ENCODE measurements at regions not wholly inside any gene's neighbourhood (a gene's known extent, or its start where the extent isn't known, plus 50 kb on each side); places are given as distances from the start of the nearest gene placed in this dataset.
"Not testable (repeated sequence)": the region's sequence is repeated elsewhere in the genome, so short reads cannot be mapped to it uniquely, and the experiment has no call there.

DNA sequence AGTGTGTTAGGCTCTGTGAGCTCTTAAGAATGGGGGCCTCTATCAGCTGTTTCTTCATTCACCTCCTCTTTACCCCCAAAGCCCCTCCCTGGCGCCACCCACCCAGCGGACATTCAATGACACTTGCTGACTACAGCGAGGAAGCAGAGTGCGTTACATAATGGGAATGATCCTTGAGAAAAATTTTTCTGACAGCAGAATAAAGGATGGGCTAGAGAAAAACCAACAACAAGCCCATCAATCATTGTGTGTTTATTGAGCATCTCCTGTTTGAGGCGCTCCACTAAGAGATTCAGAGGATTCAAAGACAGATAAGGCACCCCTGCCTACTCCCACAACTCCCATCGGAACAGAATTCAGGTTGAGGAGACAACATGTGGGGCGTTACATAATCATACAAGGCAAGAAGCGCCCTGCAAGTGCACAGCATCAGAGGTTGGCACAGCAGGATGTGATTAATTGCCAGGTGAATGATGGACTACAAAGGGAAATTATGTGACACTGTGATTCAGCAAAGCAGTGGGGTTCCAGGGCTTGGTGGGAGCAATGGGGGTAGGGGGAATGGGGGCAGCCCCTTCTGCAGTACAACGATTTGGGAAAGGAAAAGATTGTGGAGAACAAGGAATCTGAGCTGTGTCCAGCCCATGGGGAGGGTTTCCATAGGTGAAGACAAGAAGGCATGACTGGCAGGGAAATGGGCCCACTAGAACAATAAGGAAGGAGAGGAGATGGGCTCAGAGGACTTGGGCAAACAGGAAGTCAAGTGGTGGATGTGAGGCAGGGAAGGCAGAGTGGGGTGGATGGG, 141.3 kb upstream of the ATP2B2 start:
- Histone ChIP-seq H3K4me2 (ENCODE audit: insufficient read depth, low read length) (no peak overlapping the region), H3K4me1 (ENCODE audit: insufficient read depth, low read length) (no peaks in the 10 kb centered on the region), H3K9me3 (ENCODE audit: insufficient read depth, low read length, severe bottlenecking) (no peaks in the 10 kb centered on the region), H4K20me1 (ENCODE audit: insufficient read depth, low read length) (no peaks in the 10 kb centered on the region), H3K36me3 (ENCODE audit: insufficient read depth, low read length) (no peaks in the 10 kb centered on the region), H3K4me3 (ENCODE audit: low read depth in 1 of 2, low read length in 2 of 2) (no peak overlapping the region), H3K79me2 (ENCODE audit: insufficient read depth, low read length) (no peaks in the 10 kb centered on the region), H3K27me3 (ENCODE audit: insufficient read depth, low read length, poor library complexity) (peaks cover 3% of the 10 kb centered on the region), H3K9ac (ENCODE audit: low read depth, low read length) (no peak overlapping the region), H2AFZ (ENCODE audit: low read depth, low read length) (no peak overlapping the region), H3K27ac (ENCODE audit: low read length) (no peak overlapping the region)
- ATAC-seq (ENCODE audit: insufficient read depth, low read depth) = no peak
- no peak for DNase-seq
- no peak for TF ChIP-seq EZH2 (IDR thresholded peaks at IDR 0.05; ENCODE audit: borderline replicate concordance, low read depth, low read length, severe bottlenecking)
- TF ChIP-seq, protein P1, sequence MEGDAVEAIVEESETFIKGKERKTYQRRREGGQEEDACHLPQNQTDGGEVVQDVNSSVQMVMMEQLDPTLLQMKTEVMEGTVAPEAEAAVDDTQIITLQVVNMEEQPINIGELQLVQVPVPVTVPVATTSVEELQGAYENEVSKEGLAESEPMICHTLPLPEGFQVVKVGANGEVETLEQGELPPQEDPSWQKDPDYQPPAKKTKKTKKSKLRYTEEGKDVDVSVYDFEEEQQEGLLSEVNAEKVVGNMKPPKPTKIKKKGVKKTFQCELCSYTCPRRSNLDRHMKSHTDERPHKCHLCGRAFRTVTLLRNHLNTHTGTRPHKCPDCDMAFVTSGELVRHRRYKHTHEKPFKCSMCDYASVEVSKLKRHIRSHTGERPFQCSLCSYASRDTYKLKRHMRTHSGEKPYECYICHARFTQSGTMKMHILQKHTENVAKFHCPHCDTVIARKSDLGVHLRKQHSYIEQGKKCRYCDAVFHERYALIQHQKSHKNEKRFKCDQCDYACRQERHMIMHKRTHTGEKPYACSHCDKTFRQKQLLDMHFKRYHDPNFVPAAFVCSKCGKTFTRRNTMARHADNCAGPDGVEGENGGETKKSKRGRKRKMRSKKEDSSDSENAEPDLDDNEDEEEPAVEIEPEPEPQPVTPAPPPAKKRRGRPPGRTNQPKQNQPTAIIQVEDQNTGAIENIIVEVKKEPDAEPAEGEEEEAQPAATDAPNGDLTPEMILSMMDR (IDR thresholded peaks at IDR 0.05; ENCODE audit: borderline replicate concordance, extremely low read depth, low read length, poor library complexity, severe bottlenecking) = no peak

DNA sequence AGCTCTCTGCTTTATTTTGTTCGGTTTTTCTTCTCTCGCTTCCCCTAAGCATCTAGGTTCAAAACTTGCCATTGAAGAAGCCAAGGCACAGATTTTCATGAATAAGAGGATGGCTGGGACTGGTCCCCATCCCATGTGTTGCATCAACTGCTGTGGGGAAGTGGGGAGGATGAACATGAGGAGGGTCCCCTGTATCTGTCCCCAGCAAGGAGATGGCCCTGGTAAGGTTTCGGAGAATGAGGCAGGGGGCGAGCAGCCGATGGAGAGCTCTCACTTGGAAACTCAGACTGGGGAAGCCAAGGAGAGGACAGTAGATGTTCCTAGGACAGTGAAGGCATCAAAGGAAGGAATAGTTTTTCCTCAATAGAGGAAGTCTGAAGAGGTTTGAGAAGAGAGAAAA, 142.0 kb upstream of the ATP2B2 start:
- Histone ChIP-seq H3K36me3 (ENCODE audit: insufficient read depth, low read length) (no peaks in the 10 kb centered on the region), H3K4me2 (ENCODE audit: insufficient read depth, low read length) (no peak overlapping the region), H2AFZ (ENCODE audit: low read depth, low read length) (no peak overlapping the region), H3K9ac (ENCODE audit: low read depth, low read length) (no peak overlapping the region), H3K4me1 (ENCODE audit: insufficient read depth, low read length) (no peaks in the 10 kb centered on the region), H3K79me2 (ENCODE audit: insufficient read depth, low read length) (no peaks in the 10 kb centered on the region), H3K27me3 (ENCODE audit: insufficient read depth, low read length, poor library complexity) (peaks cover 3% of the 10 kb centered on the region), H3K27ac (ENCODE audit: low read length) (no peak overlapping the region), H3K9me3 (ENCODE audit: insufficient read depth, low read length, severe bottlenecking) (no peaks in the 10 kb centered on the region), H3K4me3 (ENCODE audit: low read depth in 1 of 2, low read length in 2 of 2) (no peak overlapping the region), H4K20me1 (ENCODE audit: insufficient read depth, low read length) (no peaks in the 10 kb centered on the region)
- TF ChIP-seq, protein P1 (IDR thresholded peaks at IDR 0.05; ENCODE audit: borderline replicate concordance, extremely low read depth, low read length, poor library complexity, severe bottlenecking) = no peak
- TF ChIP-seq EZH2 (IDR thresholded peaks at IDR 0.05; ENCODE audit: borderline replicate concordance, low read depth, low read length, severe bottlenecking) = no peak
- ATAC-seq (ENCODE audit: insufficient read depth, low read depth) = no peak
- DNase-seq = no peak

DNA sequence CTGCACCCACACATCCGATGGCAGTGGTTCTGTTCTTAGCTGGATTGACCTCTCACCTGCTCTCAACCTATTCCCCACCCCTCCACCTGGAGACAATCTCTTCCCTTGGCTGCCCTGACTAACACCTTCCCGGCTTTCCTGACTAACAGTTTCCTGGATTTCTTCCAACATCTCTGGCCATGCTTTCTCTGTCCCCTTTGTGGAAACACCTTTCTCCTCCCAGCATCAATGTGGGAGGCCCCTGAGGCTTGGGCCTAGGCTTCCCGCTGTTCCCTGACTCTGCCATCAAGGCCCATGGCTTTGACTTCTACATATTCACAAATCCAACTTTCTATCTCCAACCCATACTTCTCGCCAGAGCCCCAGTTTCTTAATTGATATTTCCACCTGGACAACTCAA, 142.8 kb upstream of the ATP2B2 start:
- no peaks in the 10 kb centered on the region for H3K36me3 ChIP-seq (ENCODE audit: insufficient read depth, low read length)
- H3K4me2 ChIP-seq (ENCODE audit: insufficient read depth, low read length) = no peak overlapping the region
- H3K27ac ChIP-seq (ENCODE audit: low read length) = no peak overlapping the region
- H3K9me3 ChIP-seq (ENCODE audit: insufficient read depth, low read length, severe bottlenecking) = no peaks in the 10 kb centered on the region
- H3K79me2 ChIP-seq (ENCODE audit: insufficient read depth, low read length) = no peaks in the 10 kb centered on the region
- H3K9ac ChIP-seq (ENCODE audit: low read depth, low read length) = no peak overlapping the region
- H4K20me1 ChIP-seq (ENCODE audit: insufficient read depth, low read length) = no peaks in the 10 kb centered on the region
- DNase-seq = no peak
- ATAC-seq (ENCODE audit: insufficient read depth, low read depth) = no peak
- H3K4me1 ChIP-seq (ENCODE audit: insufficient read depth, low read length) = no peaks in the 10 kb centered on the region
- TF ChIP-seq, protein P1 (IDR thresholded peaks at IDR 0.05; ENCODE audit: borderline replicate concordance, extremely low read depth, low read length, poor library complexity, severe bottlenecking) = no peak
- no peak for TF ChIP-seq EZH2 (IDR thresholded peaks at IDR 0.05; ENCODE audit: borderline replicate concordance, low read depth, low read length, severe bottlenecking)
- no peak overlapping the region for H2AFZ ChIP-seq (ENCODE audit: low read depth, low read length)
- H3K27me3 ChIP-seq (ENCODE audit: insufficient read depth, low read length, poor library complexity) = peaks cover 2% of the 10 kb centered on the region
- H3K4me3 ChIP-seq (ENCODE audit: low read depth in 1 of 2, low read length in 2 of 2) = no peak overlapping the region

DNA sequence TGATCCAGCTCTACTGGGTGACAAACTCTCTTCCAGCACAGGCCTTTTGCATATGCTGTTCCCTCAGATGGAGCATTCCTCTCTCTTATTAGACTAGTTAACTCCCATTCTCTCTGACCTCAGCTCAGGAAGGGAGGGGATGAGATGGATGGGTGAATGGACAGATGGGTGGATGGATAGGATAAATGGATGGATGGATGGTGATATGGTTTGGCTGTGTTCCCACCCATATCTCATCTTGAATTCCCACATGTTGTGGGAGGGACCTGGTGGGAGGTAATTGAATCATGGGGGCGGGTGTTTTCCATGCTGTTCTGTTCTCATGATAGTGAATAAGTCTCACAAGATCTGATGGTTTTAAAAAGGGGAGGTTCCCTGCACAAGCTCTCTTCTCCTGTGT, 144.1 kb upstream of the ATP2B2 start:
- H3K27ac ChIP-seq (ENCODE audit: low read length); DNase-seq; H3K9ac ChIP-seq (ENCODE audit: low read depth, low read length): not testable (repeated sequence)

More for the DNA sequence above, 144.1 kb upstream of the ATP2B2 start:
- not testable (repeated sequence) for H3K4me2 ChIP-seq (ENCODE audit: insufficient read depth, low read length); H3K36me3 ChIP-seq (ENCODE audit: insufficient read depth, low read length); H3K4me3 ChIP-seq (ENCODE audit: low read depth in 1 of 2, low read length in 2 of 2); H2AFZ ChIP-seq (ENCODE audit: low read depth, low read length); H3K4me1 ChIP-seq (ENCODE audit: insufficient read depth, low read length); ATAC-seq (ENCODE audit: insufficient read depth, low read depth); H3K9me3 ChIP-seq (ENCODE audit: insufficient read depth, low read length, severe bottlenecking); H3K27me3 ChIP-seq (ENCODE audit: insufficient read depth, low read length, poor library complexity); H3K79me2 ChIP-seq (ENCODE audit: insufficient read depth, low read length); H4K20me1 ChIP-seq (ENCODE audit: insufficient read depth, low read length)
